Body of pancreas (tissue), 4 donors: ENCODE measurements at regions not wholly inside any gene's neighbourhood (a gene's known extent, or its start where the extent isn't known, plus 50 kb on each side); places are given as distances from the start of the nearest gene placed in this dataset.

ENCODE experiments used
- ATAC-seq: fragments of 150-250 bp; one replicate; pipeline ENCODE4 v1.9.1; 2016
- DNase-seq, 4 donors: peaks; one replicate each; pipeline ENCODE4 v3.0.0-alpha.2; 2019
- H3K27ac ChIP-seq, 4 donors: fragments of 200-600 bp; sonication (generic); 1 replicate in 3 of 4; 2 replicates in 1 of 4; pipeline versions ENCODE4 v1.5.1 to v1.6.1; 2016 to 2019; ENCODE audit warnings: mild to moderate bottlenecking in 1 of 4, mixed read lengths in 1 of 4, moderate library complexity in 1 of 4
- H3K27me3 ChIP-seq, 2 donors: fragments of 200-600 bp; sonication (generic); one replicate each; pipeline ENCODE4 v1.6.0; 2016; ENCODE audit warnings: mild to moderate bottlenecking in 1 of 2
- H3K36me3 ChIP-seq, 2 donors: fragments of 200-600 bp; sonication (generic); replicated peaks in 1 of 2; 2 replicates each; pipeline ENCODE4 v1.5.1; 2016; ENCODE audit warnings: low read depth in 2 of 2; ENCODE audit not compliant: insufficient read depth in 1 of 2
- H3K4me1 ChIP-seq: fragments of 200-600 bp; sonication (generic); one replicate; pipeline ENCODE4 v1.6.0; 2016
- H3K4me3 ChIP-seq, 2 donors: fragments of 200-600 bp; sonication (generic); 1 replicate in 1 of 2; 2 replicates in 1 of 2; pipeline ENCODE4 v1.5.1; 2016 to 2019
- H3K9me3 ChIP-seq, 3 donors: fragments of 200-600 bp; sonication (generic); 1 replicate in 2 of 3; 2 replicates in 1 of 3; pipeline ENCODE4 v1.5.1; 2016
- POLR2A ChIP-seq, 3 donors: fragments of 450-650 bp; IDR thresholded peaks; one replicate each; pipeline ENCODE4 v1.6.1; 2016; ENCODE audit warnings: antibody characterized with exemption in 3 of 3, mild to moderate bottlenecking in 2 of 3
- WGBS, 2 donors: methylation state at CpG; one replicate each; pipeline ENCODE4 v1.1.5; 2017; 5-methylcytosine and 5-hydroxymethylcytosine counted together
- intact Hi-C: fragments of 100-400 bp; cut with DNase I; formaldehyde crosslinking; loops from one replicate; pipeline ENCODE4 v1.15.1; 2023
- TF ChIP-seq, protein P1 (sequence below), 7 experiments: fragments of 450-650 bp in 4 of 7; fragments of 200-600 bp in 3 of 7; sonication (generic) in 3 of 7; IDR thresholded peaks; one replicate each; pipeline ENCODE4 v1.5.1; 2016 to 2019; ENCODE audit warnings: antibody characterized with exemption in 7 of 7

DNA sequence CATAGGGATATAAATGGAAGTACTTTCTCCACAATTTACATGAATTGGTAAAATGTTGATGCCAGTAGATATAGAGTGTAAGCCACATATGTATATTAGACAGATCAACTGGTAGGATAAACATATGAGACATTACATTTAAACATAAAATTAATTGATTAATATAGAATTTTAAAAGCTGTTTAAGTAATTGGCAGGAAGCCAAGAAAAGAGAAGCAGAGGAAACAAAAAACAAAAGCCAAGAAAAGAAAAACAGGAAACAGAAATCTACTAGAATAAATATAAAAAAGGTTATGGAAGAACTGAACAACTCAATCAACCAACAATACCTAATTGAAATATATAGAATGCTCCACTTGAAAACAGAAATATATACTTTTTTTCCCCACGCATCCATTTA is 920.1 kb upstream of the TMEFF2 start:
- H3K9me3 ChIP-seq, result no peaks in the 10 kb centered on the region
- intact Hi-C loops, result no loop called here
- TF ChIP-seq, protein P1, sequence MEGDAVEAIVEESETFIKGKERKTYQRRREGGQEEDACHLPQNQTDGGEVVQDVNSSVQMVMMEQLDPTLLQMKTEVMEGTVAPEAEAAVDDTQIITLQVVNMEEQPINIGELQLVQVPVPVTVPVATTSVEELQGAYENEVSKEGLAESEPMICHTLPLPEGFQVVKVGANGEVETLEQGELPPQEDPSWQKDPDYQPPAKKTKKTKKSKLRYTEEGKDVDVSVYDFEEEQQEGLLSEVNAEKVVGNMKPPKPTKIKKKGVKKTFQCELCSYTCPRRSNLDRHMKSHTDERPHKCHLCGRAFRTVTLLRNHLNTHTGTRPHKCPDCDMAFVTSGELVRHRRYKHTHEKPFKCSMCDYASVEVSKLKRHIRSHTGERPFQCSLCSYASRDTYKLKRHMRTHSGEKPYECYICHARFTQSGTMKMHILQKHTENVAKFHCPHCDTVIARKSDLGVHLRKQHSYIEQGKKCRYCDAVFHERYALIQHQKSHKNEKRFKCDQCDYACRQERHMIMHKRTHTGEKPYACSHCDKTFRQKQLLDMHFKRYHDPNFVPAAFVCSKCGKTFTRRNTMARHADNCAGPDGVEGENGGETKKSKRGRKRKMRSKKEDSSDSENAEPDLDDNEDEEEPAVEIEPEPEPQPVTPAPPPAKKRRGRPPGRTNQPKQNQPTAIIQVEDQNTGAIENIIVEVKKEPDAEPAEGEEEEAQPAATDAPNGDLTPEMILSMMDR (IDR thresholded peaks at IDR 0.05), result no peak
- no peak for TF ChIP-seq POLR2A (IDR thresholded peaks at IDR 0.05)
- WGBS, 2 donors, result 71 to 80% methylated on average over 1 of the region's 1 CpG
- no peaks in the 10 kb centered on the region for H3K4me1 ChIP-seq
- DNase-seq (no peak), ATAC-seq (no peak)
- no peak overlapping the region for H3K27ac ChIP-seq
- no peak overlapping the region for H3K4me3 ChIP-seq
- H3K36me3 ChIP-seq, result no peaks in the 10 kb centered on the region
- H3K27me3 ChIP-seq, result no peaks in the 10 kb centered on the region

DNA sequence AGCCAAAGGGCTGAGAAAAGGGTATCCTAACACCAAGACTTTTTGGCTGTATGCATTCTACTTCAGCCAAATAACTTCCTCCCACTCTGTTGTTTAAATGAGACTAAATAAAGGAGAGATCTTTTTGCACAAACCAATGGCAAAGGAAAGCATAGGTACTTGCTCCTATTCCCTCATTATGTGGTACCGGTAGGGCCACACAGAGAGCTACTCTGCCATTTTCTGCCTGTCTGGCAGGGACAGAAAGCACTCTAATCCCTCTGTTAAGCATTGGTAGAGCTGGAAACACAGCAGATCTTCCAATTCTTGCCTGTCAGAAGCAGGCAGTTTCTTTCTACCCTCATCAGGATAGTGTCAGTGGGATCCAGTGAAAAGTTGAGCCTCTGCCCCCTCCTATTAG is 918.3 kb upstream of the TMEFF2 start:
- no peak overlapping the region for H3K4me3 ChIP-seq
- DNase-seq (no peak), ATAC-seq (no peak)
- H3K27me3 ChIP-seq, result no peaks in the 10 kb centered on the region
- WGBS, 2 donors, result 58 to 82% methylated on average over 1 of the region's 1 CpG
- H3K4me1 ChIP-seq, result no peaks in the 10 kb centered on the region
- H3K9me3 ChIP-seq, result no peaks in the 10 kb centered on the region
- no peaks in the 10 kb centered on the region for H3K36me3 ChIP-seq
- H3K27ac ChIP-seq, result no peak overlapping the region
- intact Hi-C loops, result no loop called here
- no peak for TF ChIP-seq POLR2A (IDR thresholded peaks at IDR 0.05)
- TF ChIP-seq, protein P1 (IDR thresholded peaks at IDR 0.05), result no peak

DNA sequence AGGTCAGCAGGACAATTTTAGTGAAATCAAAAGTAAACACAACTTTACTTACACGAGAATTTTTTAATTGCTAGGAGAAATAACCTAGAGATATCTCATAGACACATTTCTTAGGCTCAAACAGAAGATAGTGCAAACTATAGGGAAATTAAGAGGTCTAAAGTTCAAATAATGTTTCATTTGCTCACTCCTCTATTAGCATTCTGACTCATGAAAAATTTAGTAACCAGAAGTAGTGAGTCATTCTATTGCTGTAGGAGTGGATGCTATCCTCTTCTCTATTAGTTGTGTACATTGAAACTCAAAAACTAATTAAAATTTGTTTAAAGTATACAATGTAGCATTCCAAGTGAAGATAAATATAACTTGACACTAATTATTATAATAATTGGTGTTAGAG is 908.3 kb upstream of the TMEFF2 start:
- Histone ChIP-seq H3K27me3 (no peaks in the 10 kb centered on the region), H3K4me3 (no peak overlapping the region), H3K9me3 (no peaks in the 10 kb centered on the region), H3K27ac (no peak overlapping the region), H3K4me1 (no peaks in the 10 kb centered on the region), H3K36me3 (no peaks in the 10 kb centered on the region)
- DNase-seq (no peak), ATAC-seq (no peak)
- 26 to 39% methylated on average over 1 of the region's 1 CpG for WGBS, 2 donors
- intact Hi-C loops, result no loop called here
- TF ChIP-seq, protein P1 (IDR thresholded peaks at IDR 0.05), result no peak
- no peak for TF ChIP-seq POLR2A (IDR thresholded peaks at IDR 0.05)

DNA sequence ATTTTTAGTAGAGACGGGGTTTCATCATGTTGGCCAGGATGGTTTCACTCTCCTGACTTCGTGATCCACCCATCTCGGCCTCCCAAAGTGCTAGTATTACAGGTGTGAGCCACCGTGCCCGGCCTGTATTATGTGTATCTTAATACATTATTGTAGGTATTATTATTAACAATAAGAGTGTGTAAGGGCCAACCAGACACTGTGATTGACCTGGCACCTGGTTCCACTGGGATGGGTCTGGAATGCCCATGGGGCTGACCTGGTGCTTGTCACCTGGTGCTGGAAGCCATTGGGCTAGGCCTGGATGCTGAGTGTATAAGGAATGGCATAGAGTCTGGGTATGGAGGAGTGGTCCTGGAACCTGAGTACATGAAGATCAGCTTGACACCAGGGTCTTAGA is 906.9 kb upstream of the TMEFF2 start:
- ATAC-seq (no peak), DNase-seq (no peak)
- Histone ChIP-seq H3K27me3 (no peaks in the 10 kb centered on the region), H3K36me3 (no peaks in the 10 kb centered on the region), H3K4me1 (no peaks in the 10 kb centered on the region), H3K4me3 (no peak overlapping the region), H3K9me3 (no peaks in the 10 kb centered on the region), H3K27ac (no peak overlapping the region)
- TF ChIP-seq, protein P1 (IDR thresholded peaks at IDR 0.05), result no peak
- no peak for TF ChIP-seq POLR2A (IDR thresholded peaks at IDR 0.05)
- 80 to 89% methylated on average over 5 of the region's 5 CpGs for WGBS, 2 donors
- intact Hi-C loops, result no loop called here

DNA sequence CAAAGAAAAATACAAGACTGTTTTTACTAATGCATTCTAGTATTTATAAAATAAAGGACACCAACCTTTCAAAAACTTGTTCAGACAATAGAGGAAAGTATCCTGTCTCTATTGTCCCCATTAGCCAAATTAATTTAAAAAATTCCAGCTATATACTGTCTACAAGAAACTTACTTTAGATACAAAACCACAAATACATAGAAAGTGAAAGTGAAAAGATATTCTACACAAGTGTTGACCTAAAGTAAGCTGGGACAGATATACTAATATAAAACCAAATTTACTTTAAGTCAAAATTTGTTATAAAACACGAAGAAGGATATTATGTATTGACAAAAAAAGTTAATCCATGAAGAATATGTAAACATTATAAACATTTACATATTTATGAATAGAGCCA is 893.3 kb upstream of the TMEFF2 start:
- Histone ChIP-seq H3K27ac (no peak overlapping the region), H3K4me1 (no peaks in the 10 kb centered on the region), H3K9me3 (no peaks in the 10 kb centered on the region), H3K4me3 (no peak overlapping the region), H3K36me3 (no peaks in the 10 kb centered on the region), H3K27me3 (no peaks in the 10 kb centered on the region)
- TF ChIP-seq POLR2A (IDR thresholded peaks at IDR 0.05), result no peak
- TF ChIP-seq, protein P1 (IDR thresholded peaks at IDR 0.05), result no peak
- ATAC-seq, result no peak
- 25 to 32% methylated on average over 1 of the region's 1 CpG for WGBS, 2 donors
- DNase-seq, result no peak
- intact Hi-C loops, result no loop called here
